GM19023 (cell line): ENCODE measurements at regions not wholly inside any gene's neighbourhood (a gene's known extent, or its start where the extent isn't known, plus 50 kb on each side); places are given as distances from the start of the nearest gene placed in this dataset.
"Not testable (repeated sequence)": the region's sequence is repeated elsewhere in the genome, so short reads cannot be mapped to it uniquely, and the experiment has no call there.

Source experiments
- ATAC-seq: cut with Tn5 transposase; IDR thresholded peaks from one replicate; pipeline ENCODE4 v1.9.1; 2021; ENCODE audit warnings: mild to moderate bottlenecking, moderate library complexity; ENCODE audit not compliant: unreplicated experiment

DNA sequence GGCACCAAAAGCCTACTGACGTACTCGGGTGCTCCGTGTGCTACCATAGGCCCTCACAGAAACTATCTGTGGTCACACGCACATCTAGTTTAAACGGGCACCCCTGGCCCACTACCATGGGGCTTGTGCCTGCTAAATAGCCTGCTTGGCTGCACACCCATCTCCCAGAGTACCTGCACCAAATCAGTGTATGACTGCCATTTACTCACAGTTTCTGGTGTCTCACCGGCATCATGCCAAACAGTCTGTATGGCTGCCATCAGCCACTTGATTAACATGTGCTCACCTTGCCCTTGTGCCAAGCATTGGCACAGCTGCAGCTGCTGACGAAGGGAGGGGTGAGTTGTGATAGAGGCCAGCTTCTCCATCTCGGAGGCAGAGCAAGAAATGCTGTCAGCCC, 232.7 kb downstream of the IGSF11 start:
- ATAC-seq: no peak

DNA sequence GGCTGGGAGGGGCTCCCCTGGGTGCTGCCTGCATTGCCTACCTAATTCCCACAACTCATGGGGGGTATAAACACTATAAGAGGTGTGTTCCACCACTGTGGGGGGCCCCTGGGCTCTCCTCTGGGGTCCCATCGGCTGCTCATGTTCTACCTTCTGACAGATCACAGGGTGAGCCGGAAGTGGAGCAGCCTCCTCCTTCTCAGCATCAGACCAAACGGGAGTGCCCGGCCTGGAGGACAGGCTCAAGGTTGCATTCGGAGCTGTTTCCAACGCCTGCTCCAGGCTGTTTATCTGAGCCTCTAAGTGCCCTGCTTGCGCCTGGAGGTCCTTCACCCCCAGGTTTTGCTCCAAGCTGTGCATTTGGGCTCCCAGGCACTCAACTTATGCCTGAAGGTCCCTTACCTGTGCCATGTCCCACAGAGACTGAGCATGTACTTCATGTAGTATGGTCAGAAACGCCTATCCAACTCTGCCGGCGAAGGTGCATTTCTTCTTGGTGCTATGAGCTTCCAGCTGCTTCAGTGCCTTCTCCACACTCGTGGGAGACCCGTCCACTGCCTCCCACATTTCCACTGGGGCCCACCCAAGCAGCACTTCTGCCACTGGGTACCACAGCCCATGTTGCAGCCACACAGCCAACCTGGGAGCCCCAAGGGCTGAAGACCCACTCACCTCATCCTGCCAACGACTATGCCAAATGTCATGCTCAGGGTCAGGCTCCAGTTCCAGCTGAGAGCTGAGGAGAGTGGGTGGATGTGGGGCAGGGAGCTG, 232.1 kb downstream of the IGSF11 start:
- no peak for ATAC-seq

DNA sequence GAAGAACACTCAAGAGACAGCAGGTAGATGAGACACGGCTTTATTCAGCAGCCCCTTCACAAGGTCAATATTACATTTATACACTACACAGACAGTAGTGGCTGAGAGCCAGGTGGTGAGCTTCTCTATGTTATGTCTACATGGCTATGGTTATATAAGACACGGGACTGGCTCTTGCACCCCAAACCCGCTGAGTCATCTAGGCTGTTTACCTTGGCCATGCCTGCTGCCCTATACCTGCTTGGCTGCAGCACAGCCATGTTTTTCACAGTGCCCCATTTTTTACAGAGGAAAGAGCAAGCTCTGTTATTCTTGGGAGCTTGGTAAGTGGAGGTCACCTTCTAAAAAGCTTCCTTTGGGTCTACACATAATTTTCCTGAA, 231.6 kb downstream of the IGSF11 start:
- ATAC-seq: no peak

DNA sequence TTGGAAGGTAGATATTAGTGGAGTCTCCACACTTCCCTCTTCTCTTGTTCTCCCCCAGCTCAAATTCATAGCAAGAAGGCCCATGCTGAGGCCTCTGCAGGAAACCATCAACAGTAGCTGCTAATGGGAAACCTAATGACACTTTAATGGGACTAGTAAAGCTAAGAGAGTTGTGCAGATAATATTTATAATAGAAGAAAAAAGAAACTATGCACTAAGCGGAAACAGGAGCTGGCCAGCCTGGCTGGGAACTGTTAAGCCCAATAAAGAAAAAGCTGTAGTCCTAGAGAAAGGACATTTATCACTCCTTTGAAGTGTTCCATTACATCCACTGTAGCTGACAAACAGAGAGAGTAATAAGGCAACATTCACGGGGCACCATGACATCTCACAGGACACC, 229.6 kb downstream of the IGSF11 start:
- ATAC-seq: no peak

DNA sequence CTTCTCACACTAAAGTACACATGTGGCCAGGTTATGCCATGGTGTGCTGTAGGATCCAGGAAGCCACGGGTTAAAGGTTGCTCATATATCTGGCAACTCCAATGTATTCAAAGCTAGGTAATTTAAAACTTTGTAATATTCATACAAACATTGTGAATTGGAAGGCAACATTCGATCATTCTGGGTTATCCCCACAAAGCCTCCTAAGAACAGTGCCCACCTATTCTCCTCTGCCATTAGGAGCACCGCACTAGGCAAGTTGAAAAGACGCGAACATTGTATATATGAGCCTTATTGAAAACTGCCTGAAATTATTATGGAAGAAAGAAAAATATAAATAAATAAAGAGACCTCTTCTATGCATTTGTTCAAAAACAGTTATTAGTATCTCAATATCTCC, 228.2 kb downstream of the IGSF11 start:
- ATAC-seq: no peak

DNA sequence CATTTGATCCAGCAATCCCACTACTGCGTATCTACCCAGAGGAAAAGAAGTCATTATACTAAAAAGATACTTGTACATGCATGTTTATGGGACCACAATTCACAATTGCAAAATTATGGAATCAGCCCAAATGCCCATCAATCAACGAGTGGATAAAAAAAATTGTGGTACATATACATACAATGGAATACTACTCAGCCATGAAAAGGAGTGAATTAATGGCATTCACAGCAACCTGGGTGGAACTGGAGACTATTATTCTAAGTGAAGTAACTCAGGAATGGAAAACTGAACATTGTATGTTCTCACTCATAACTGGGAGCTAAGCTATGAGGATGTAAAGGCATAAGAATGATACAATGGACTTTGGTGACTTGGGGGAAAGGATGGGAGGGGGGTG, 227.3 kb downstream of the IGSF11 start:
- not testable (repeated sequence) for ATAC-seq

DNA sequence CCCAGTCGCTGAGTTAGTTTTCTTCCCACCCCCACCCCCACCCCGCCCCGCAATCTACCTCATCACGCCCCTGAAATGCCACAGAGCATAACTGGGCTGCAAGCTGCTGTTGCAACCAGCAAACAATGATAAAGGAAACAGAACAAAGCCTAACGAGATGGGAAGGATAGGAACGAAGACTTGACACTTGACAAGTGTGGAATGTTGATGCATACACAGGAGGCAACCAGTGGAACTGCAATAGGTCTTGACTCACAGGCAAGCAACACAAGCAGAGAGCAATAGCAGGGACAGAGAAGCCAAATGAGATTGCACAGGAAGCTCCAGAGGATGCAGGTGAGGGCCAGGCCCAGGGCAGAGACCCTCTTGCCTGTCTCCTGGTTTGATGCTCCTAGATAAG, 225.9 kb downstream of the IGSF11 start:
- no peak for ATAC-seq

DNA sequence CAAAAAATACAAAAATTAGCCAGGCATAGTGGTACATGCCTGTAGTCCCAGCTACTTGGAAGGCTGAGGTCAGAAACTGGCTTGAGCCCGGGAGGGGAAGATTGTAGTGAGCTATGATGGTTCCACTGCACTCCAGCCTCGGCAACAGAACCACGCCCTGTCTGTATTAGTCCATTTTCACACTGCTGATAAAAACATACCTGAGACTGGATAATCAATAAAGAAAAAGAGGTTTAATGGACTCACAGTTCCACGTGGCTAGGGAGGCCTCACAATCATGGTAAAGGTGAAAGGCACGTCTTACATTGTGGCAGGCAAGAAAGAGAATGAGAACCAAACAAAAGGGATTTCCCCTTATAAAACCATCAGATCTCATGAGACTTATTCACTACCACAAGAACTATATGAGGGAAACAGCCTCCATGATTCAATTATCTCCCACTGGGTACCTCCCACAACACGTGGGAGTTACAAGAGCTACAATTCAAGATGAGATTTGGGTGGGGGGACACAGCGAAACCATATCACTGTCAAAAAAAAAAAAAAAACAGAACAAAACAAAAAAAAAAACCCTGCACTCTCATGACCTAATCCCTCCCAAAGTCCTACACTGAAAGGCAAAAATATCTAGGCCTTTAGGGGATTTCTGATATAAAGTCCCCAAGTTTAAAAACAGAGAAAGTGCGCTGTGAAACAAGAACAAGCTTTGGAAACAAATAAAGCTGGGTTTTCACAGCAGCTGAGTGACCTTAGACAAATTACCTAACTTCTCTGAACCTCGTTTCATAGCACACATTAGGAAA, 224.7 kb downstream of the IGSF11 start:
- peak; percentile 55 for ATAC-seq

DNA sequence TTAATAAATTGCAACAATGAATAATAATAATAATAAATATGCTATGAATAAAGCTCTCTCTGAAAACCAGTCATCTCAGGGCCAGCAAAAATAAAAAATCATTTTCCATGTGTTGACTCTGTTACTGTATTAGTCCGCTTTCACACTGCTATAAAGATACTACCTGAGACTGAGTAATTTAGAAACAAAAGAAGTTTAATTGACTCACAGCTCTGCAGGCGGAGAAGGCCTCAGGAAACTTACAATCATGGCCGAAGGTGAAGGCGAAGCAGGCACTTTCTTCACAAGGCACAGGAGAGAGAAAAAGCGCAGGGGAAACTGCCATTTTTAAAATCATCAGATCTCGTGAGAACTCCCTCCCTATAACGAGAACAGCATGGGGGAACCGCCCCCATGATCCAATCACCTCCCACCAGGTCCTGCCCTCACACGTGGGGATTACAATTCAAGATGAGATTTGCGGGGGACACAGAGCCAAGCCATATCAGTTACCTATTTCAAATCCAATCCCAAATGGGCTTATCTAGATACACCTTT, 224.1 kb downstream of the IGSF11 start:
- peak; percentile 0 for ATAC-seq

DNA sequence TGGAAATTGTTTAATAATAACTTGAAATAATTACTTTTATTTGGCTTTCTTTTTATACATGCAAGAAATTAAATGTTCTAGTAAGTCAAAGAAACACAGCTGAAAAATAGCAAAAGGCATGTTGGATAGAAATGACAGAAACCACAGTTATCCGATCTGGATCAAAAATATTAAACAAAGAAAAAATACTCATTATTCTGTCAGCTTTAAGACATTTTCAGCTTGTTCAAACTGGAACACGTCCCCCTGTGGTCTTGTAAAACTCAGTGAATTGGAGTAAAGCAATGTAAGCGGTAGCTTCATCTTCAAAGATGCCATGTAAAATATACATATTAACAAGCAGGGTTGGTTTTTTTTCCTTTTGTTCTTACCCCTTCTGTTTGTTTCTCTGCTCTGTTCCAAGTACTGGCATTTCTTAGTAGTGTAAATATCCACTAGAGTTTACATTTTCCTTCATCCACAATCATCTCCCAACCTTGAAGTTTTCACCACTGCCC, 223.4 kb downstream of the IGSF11 start:
- no peak for ATAC-seq

DNA sequence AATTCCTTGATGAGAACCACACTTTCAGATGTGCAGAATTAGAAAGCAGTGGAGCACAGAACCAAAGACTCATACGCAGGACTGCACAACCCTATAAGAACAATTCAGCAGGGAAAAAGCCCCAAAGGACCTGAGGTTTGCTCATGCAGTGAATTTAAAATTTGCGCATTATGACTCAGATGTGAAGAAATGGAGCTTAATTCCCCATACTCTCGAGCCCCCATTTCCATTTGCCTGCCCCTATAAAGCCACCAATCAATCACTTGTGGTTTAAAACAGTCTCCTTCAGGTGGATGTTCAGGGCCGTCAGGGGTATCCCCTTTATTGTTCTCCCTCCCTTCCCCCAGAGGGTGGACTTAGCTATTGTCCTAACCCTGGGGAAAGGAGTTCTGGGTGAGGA, 221.2 kb downstream of the IGSF11 start:
- ATAC-seq: no peak

DNA sequence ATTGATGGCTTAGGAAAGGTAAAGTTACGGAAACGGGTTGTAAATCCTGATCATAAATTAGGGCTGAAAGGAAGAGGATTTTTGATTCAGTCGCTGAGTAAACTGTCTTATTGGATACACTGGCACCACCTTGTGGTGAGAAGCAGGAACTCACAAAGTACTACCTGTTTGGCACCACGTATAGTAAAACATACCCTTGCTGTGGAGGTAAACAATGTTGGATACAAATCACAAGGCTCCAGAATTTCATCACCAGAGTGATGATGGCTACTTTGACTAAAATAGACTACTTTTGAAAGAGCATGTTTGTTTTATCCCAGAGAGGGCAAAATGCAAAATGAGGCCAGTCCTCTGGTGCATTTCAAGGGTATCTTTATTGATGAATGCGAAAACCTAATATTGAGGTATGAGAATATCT, 216.9 kb downstream of the IGSF11 start:
- ATAC-seq: peak; percentile 69

DNA sequence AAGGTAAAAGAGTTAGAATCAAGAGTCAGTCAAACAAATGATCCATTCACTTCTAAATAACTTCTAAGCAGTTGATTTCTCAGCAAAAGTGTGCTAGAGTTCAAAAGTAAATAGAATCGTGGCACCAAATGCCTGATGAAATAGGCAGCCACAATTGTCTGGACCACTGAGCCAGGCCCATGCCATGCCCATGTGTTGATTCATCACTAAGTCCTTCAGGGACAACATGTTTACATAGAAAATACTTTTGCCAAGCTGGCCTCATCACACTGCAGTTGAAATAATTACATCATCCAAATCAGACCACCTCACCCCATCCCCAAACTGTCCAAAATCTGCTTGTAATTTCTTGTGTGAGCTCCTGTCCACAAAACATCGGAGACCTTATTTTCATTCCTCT, 216.3 kb downstream of the IGSF11 start:
- ATAC-seq: no peak

DNA sequence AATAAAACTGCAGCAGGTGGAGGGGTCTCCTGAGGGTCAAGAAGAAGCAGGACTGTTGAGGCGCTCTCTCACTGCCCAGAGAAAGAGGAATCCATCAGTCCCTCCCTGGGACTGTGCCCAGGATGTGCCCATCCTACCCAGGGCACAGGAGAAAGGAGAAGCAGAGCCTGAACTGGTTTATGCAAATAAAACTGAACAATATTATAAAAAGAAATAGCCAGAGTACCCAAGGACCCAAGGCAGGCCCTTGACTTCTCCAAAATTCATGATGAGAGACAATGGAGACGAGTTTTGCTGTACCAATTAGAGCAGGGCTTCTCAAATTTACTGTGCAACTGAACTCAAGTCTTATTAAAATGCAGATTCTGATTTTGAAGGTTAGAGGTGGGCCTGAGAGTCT, 211.0 kb downstream of the IGSF11 start:
- no peak for ATAC-seq

DNA sequence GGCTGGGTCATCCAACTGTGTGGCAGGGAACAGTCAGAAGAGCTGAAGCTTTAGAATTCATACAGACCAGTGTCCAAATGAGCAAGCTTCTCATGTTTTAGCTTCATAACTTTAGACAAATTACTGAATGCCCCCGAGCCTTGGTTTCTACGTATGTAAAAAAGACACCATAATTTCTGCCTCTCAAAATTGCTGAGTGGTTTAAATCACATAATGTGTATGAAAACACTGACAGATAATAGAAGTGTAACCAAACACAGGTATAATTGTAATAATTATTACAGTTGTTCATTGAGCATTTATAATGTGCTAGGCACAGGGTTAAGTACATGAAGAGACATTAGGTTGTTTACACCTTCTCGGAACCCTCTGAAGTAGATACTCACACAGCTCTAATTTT, 207.2 kb downstream of the IGSF11 start:
- ATAC-seq: no peak

DNA sequence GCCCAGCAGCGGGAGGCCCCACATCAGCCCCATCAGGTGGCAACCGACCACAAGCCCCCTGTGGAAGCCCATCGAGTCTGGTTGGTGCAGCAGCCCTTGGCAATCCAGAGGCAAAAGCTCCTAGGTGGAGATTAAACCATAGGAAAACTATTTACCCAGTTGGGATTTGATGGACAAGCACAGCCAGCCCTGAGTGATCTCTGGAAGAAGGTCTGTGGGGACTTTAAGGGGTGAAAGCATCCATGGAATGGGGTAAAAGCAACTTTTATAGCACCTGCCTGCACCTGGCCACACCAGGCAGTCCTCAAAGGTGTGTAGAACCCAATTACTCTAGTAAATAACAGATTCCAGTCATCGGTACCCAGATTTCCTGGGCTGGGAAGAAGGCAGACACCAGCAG, 206.3 kb downstream of the IGSF11 start:
- no peak for ATAC-seq

DNA sequence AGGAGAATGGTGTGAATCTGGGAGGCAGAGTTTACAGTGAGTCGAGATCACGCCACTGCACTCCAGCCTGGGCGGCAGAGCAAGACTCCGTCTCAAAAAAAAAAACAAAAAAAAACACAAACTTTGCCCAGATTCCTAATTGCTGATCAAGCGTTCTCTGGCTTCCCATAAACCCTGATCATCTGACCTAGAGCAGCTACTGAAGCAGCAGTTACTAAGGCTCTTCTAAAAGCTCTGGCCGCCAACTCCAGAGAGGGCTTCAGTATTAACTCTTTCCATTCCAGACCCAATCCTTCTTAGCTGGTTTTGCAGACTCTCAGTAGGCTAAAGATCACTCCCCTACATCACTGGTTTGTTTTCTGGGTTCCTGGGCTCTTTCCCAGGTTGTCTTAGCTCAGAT, 201.6 kb downstream of the IGSF11 start:
- no peak for ATAC-seq

DNA sequence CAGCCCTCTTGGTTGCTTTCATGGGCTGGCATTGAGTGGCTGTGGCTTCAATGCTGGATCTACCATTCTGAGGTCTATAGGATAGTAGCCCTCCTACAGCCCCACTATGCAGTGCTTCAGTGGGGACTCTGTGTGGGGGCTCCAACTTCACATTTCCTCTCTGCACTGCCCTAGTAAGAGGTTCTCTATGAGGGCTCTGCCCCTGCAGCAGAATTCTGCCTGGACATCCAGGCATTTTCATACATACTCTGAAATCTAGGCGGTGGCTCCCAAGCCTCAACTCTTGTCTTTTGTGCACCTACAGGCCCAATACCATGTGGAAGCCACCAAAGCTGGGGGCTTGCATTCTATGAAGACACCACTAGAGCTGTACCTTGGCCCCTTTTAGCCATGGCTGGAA, 195.8 kb downstream of the IGSF11 start:
- no peak for ATAC-seq

DNA sequence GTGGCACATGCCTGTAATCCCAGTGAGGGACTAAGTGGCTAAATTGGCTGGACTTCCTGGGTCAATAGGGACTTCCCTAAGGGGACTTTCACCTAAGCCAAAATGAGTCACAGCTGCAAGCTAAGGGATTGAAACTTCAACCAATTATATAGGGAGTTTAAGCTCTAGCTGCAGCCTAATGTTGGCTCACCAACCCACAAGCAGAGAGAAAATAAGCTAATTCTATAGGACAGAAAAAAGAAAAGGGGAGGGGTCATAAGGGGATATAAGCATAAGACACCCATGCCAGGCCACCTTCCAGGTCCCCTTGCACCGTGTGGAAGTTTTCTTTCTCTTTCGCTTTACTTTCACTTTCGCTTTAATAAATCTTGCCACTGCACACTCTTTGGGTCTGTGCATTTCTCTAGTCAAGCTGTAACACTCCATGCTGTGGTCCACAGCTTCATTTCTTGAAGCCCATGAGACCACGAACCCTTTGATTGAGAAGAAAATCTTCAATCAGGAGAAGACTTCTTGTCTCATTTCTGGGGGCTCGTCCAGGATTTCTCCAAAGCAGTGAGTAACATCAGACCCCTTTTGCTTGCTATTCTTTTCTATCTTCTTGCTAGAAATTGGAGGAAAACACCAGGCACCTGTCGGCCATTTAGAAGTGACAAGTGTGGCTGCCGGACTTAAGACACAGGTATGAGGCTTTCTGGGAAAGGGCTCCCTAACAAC, 192.3 kb downstream of the IGSF11 start:
- no peak for ATAC-seq

DNA sequence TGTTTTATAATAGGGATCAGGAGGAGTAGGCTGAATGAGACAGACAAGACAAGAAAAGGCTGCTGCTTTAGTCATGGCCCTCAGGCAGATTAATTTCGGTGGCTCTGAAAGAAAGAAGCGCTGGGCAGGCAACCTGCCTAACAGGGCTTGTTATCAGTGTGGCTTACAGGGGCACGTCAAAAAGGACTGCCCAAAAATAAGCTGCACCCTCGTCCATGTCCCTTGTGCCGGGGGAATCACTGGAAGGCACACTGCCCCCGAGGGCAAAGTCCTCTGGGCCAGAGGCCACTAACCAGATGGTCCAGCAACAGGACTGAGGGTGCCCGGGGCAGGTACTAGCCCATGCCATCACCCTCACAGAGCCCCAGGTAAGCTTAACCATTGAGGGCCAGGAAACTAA, 188.5 kb downstream of the IGSF11 start:
- no peak for ATAC-seq
